Chondrocyte (in vitro differentiated cells): ENCODE measurements at regions not wholly inside any gene's neighbourhood (a gene's known extent, or its start where the extent isn't known, plus 50 kb on each side); places are given as distances from the start of the nearest gene placed in this dataset.

Experiments
- DNase-seq: peaks from one replicate; pipeline ENCODE4 v3.0.0; 2021; ENCODE audit warnings: mixed read lengths, low spot score
- H3K27ac Mint-ChIP-seq: one replicate; pipeline ENCODE4 v1.8.0; 2021; ENCODE audit warnings: mild to moderate bottlenecking, moderate library complexity, mixed read lengths; ENCODE audit not compliant: unreplicated experiment
- H3K27me3 Mint-ChIP-seq: 2 replicates; pipeline ENCODE4 v1.8.0; 2021; ENCODE audit warnings: low read depth, mixed read lengths
- H3K36me3 Mint-ChIP-seq: 2 replicates; pipeline ENCODE4 v1.8.0; 2021; ENCODE audit warnings: low read depth, mixed read lengths
- H3K4me1 Mint-ChIP-seq: 2 replicates; pipeline ENCODE4 v1.8.0; 2021; ENCODE audit warnings: low read depth, mild to moderate bottlenecking, mixed read lengths
- H3K4me3 Mint-ChIP-seq: one replicate; pipeline ENCODE4 v1.8.0; 2021; ENCODE audit warnings: mild to moderate bottlenecking, moderate library complexity, mixed read lengths; ENCODE audit not compliant: unreplicated experiment
- H3K9me3 Mint-ChIP-seq: 2 replicates; pipeline ENCODE4 v1.8.0; 2021; ENCODE audit warnings: low read depth, mixed read lengths
- TF ChIP-seq, protein P1 (sequence below): fragments of 200-600 bp; sonication (generic); IDR thresholded peaks from 2 replicates; pipeline ENCODE4 v1.5.0; 2021; ENCODE audit warnings: antibody characterized with exemption, mild to moderate bottlenecking, moderate library complexity

GRCh38 chr12:74790931-74791330 is 253.3 kb downstream of the ATXN7L3B start:
- Mint-ChIP-seq H3K36me3 (peaks cover 3% of the 10 kb centered on the region), H3K4me1 (peaks cover 9% of the 10 kb centered on the region)
- TF ChIP-seq, protein P1, sequence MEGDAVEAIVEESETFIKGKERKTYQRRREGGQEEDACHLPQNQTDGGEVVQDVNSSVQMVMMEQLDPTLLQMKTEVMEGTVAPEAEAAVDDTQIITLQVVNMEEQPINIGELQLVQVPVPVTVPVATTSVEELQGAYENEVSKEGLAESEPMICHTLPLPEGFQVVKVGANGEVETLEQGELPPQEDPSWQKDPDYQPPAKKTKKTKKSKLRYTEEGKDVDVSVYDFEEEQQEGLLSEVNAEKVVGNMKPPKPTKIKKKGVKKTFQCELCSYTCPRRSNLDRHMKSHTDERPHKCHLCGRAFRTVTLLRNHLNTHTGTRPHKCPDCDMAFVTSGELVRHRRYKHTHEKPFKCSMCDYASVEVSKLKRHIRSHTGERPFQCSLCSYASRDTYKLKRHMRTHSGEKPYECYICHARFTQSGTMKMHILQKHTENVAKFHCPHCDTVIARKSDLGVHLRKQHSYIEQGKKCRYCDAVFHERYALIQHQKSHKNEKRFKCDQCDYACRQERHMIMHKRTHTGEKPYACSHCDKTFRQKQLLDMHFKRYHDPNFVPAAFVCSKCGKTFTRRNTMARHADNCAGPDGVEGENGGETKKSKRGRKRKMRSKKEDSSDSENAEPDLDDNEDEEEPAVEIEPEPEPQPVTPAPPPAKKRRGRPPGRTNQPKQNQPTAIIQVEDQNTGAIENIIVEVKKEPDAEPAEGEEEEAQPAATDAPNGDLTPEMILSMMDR, result no peak

DNA sequence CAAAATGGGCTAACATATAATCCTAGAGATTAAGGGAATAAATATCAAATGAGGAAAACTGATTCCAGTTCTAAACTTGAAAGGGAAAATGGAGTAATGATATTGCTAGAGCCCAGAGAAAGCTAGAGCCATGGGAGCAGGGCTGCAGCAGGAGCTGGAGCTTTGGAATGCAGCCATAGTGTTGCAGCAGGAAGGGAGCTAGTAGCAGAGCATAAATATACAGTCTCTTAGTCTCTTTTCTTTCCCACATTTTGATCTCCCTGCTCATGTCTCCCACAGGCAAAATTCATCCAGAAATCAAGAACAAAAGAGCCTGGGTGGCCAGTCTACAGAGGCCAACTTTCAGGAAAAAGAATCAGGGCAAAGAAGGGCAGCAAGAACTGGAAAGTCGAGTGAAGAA is 253.7 kb downstream of the ATXN7L3B start:
- no peak overlapping the region for H3K4me3 Mint-ChIP-seq
- peaks cover 5% of the 10 kb centered on the region for H3K9me3 Mint-ChIP-seq
- H3K4me1 Mint-ChIP-seq, result peaks cover 9% of the 10 kb centered on the region
- H3K36me3 Mint-ChIP-seq, result peaks cover 3% of the 10 kb centered on the region
- TF ChIP-seq, protein P1, result no peak
- no peak for DNase-seq
- H3K27ac Mint-ChIP-seq, result peak overlapping the region; percentile 28
- H3K27me3 Mint-ChIP-seq, result no peaks in the 10 kb centered on the region

More at GRCh38 chr12:74790931-74791330, 253.3 kb downstream of the ATXN7L3B start:
- no peak for DNase-seq
- H3K9me3 Mint-ChIP-seq, result peaks cover 8% of the 10 kb centered on the region
- no peak overlapping the region for H3K4me3 Mint-ChIP-seq
- no peaks in the 10 kb centered on the region for H3K27me3 Mint-ChIP-seq
- H3K27ac Mint-ChIP-seq, result no peak overlapping the region

GRCh38 chr12:74794522-74794921 is 256.9 kb downstream of the ATXN7L3B start:
- Mint-ChIP-seq H3K27me3 (no peaks in the 10 kb centered on the region), H3K9me3 (peaks cover under 1% of the 10 kb centered on the region), H3K27ac (no peak overlapping the region), H3K4me1 (peaks cover 9% of the 10 kb centered on the region), H3K36me3 (no peaks in the 10 kb centered on the region), H3K4me3 (no peak overlapping the region)
- no peak for DNase-seq
- TF ChIP-seq, protein P1, result no peak

GRCh38 chr12:74801625-74802024 is 264.0 kb downstream of the ATXN7L3B start:
- TF ChIP-seq, protein P1, result no peak
- Mint-ChIP-seq H3K4me3 (no peak overlapping the region), H3K27me3 (no peaks in the 10 kb centered on the region), H3K36me3 (no peaks in the 10 kb centered on the region), H3K9me3 (no peaks in the 10 kb centered on the region), H3K27ac (no peak overlapping the region), H3K4me1 (no peaks in the 10 kb centered on the region)
- DNase-seq, result no peak

- TF ChIP-seq, protein P1, result no peak
- no peak for DNase-seq
- no peaks in the 10 kb centered on the region for H3K4me1 Mint-ChIP-seq
- no peaks in the 10 kb centered on the region for H3K27me3 Mint-ChIP-seq
- H3K9me3 Mint-ChIP-seq, result peaks cover 15% of the 10 kb centered on the region
- H3K36me3 Mint-ChIP-seq, result no peaks in the 10 kb centered on the region
- no peak overlapping the region for H3K27ac Mint-ChIP-seq
- no peak overlapping the region for H3K4me3 Mint-ChIP-seq
Observed at GRCh38 chr12:74816398-74817175, 279.0 kb downstream of the ATXN7L3B start.
